HG03025 (cell line): ENCODE measurements at regions not wholly inside any gene's neighbourhood (a gene's known extent, or its start where the extent isn't known, plus 50 kb on each side); places are given as distances from the start of the nearest gene placed in this dataset.
"Not testable (repeated sequence)": the region's sequence is repeated elsewhere in the genome, so short reads cannot be mapped to it uniquely, and the experiment has no call there.

Experiments
- ATAC-seq: cut with Tn5 transposase; IDR thresholded peaks from one replicate; pipeline ENCODE4 v1.9.1; 2021; ENCODE audit warnings: mild to moderate bottlenecking, moderate library complexity; ENCODE audit not compliant: unreplicated experiment, low FRiP score

DNA sequence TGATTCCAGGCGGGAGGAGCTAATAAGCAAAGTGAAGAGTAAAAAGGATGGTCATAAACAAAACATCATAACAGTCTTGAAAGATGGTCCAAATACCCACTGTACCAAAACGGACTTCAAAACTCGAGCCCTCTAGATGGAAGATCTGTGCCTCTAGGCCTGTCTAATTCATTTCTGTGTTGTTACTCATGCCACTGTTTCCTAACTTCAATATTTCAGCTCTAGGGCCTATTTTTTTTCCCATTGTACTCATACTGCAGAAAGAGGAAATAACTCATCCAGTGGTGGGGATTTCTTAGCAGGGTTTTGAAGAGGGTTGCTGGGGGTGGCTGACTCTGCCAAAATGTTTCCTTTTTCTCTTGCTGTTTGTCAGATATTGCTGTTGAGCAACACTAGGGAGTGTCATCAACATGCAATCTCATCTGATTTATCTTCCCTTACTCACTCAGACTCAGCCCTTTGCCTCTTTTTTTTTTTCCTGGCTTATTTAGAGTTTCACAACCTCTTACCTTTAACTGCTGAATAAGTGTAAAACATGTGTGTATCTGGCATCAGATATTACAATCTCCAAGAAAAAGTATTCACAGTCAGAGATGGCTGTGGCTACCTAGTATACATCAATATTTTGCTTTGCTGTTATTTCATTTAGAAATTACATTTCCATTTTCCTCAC lies 189.6 kb downstream of the DUSP6 start:
- no peak for ATAC-seq

DNA sequence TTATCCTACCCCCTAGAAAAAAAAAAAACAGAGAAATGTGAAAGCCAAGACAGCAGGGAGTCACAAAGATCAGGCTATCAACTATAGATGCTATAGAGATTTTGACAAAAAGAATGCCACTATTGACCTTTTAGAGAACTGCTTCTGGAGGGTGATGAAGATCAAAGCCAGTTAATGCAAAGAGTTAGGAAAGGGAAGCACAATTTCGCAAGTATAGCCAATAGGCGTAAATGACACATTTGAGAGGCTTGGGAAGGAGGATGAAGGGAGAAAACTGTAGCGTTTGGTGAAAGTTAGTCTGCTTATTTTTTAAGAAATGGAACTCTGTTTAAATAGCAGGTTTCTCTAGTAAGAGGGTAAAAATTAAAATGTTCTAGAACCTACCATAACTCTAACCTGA lies 190.7 kb downstream of the DUSP6 start:
- ATAC-seq = no peak

DNA sequence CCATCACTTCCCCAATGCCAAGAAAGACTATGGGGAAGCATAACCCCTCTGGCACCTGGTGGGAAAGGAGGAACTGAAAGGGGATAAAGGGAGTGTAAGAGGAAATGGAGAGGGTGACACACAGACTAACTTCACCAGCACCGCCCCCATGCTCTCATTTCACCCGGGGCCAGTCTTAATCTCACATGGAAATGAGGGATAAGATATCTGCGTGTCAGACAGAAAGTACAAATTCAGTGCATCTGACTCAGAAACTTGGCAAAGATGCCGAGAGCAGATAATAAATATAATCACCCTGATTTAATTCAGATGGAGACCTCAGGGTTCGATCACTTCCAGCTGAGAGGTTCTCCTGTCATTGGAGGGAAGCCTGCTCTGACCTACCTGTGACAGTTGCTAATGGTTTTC lies 191.6 kb downstream of the DUSP6 start:
- no peak for ATAC-seq

DNA sequence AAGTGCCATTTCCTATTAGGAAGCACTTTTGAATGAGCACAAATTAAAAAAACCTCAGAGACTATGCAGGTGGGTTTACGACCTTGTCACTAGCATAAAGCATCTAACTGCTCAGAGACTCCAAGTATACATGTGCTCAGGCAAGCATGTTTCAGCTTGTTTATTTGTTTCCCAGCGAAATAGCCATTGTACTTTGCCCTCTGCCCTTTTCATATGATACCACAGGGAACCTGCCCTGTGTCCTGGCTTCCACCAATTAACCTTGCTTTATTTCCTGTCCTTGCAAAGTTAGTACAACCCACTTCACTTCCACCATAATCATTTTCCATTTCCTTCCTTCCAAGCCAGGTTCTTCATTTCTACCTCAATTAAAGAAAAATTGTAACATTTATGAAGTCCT lies 194.9 kb downstream of the DUSP6 start:
- no peak for ATAC-seq

DNA sequence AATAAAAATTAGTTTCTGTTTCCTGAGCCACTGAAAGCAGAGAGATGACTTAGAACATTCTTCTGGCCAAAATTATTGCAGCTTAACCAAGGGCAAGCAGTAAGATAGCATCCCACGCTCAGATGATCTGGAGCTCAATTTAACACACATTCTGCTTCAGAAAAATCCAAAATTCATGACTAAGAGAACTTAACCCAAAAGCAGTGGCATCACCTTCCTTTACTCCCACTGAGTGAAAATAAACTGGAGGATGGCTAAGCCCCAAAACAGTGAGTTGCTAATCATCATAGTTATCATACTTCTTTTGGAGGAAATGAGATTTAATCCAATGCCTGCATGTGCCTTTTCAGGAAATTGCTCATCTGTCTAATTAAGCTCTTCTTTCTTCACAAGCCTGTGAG lies 195.4 kb downstream of the DUSP6 start:
- ATAC-seq = no peak

DNA sequence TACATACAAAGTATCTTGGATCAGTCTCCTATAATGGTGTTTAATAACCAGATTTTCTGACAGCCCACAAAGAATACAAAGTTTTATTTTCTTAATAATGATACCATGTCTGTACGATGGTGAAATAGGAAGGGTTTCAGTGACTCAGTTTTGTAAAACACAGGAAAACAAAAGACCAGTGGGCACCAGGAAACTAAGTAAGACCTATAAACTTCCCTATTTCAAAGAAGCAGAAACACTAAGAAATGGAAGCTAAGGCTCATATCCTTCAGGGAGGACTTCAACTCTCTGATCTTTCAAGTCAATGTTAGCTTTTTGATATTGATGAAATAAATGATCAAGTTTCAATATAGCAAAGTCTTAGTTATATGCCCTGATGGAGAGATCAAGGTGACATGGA lies 196.0 kb downstream of the DUSP6 start:
- no peak for ATAC-seq

DNA sequence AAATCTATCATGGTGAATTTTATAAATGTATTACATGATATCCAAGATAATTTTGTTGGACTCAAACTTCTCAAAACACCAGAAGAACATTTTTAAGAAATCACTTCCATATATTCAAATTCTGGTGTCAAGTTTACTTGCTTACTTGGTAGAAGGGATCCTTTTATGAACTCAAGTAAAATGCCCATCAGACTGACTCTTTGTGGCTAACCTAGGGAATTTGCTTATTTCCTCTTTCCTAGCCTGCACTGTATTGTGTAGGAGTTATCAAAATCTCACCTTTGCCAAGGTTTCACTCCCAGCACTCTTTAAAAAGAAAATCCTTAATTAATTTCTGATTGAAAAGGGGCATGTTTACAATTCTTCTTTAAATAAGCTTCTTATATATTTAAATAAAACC lies 196.5 kb downstream of the DUSP6 start:
- no peak for ATAC-seq

DNA sequence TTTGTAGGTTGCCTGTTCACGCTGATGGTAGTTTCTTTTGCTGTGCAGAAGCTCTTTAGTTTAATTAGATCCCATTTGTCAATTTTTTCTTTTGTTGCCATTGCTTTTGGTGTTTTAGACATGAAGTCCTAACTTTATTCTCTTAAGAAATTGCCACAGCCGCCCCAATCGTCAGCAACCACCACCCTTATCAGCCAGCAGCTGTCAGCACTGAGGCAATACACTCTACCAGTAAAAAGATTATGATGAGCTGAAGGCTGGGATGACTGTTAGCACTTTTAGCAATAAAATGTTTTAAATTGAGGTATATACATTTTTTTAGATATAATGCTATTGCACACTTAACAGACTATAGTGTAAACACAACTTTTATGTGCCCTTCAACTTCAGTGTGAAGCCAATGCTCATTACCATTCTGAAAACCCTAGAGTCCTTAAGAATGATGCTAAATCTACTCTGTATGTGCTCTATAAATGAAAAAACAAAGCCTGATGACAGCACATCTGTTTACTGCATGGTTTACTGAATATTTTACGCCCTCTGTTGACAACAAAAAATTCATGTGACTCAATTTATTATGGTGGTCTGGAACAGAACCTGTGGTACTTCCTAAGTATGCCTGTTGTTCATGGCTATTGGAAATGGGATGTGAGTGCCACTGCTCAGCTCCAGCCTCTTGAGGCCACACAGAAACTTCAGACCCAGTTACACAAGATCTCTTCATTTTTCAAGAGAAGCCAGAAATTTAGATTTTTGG lies 197.4 kb downstream of the DUSP6 start:
- ATAC-seq = no peak

DNA sequence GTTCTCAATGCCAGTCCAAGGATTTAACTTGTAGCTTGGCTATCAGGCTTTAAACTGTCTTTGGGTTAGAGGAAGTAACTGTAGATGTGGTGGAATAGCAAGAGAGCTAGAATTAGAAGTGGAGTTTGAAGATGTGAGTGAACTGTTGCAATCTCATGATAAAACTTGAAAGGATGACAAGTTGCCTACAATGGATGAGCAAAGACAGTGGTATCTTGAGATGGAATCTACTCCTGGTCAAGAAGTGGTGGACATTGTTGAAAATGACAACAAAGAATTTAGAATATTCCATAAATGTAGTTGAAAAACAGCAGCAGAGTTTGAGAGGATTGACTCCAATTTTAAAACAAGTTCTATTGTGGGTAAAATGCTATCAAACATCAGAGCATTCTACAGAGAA lies 199.0 kb downstream of the DUSP6 start:
- ATAC-seq = no peak

DNA sequence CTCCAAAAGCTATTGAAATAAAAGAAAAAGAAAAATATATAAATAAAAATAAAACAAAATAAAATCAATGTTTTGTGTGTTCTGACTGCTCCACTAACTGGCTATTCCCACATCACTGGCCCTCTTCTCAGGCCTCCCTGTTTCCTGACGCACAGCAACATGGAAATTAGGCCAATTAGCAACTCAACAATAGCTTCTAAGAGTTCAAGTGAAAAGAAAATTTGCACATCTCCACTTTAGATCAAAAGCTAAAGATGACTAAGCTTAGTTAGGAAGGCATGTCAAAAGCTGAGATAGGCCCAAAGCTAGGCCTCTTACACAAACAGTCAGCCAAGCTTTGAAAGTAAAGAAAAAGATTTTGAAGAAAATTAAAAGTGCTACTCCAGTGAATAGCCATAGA lies 200.8 kb downstream of the DUSP6 start:
- ATAC-seq = no peak

DNA sequence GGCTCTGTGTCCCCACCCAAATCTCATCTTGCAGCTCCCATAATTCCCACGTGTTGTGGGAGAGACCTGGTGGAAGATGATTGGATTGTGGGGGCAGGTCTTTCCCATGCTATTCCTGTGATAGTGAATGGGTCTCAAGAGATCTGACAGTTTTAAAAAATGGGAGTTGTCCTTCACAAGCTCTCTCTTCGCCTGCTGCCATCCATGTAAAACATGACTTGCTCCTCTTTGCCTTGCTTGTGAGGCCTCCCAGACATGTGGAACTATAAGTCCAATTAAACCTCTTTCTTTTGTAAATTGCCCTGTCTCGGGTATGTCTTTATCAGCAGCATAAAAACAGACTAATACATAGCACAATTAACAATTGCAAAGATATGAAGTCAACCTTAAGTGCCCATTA lies 201.5 kb downstream of the DUSP6 start:
- not testable (repeated sequence) for ATAC-seq

DNA sequence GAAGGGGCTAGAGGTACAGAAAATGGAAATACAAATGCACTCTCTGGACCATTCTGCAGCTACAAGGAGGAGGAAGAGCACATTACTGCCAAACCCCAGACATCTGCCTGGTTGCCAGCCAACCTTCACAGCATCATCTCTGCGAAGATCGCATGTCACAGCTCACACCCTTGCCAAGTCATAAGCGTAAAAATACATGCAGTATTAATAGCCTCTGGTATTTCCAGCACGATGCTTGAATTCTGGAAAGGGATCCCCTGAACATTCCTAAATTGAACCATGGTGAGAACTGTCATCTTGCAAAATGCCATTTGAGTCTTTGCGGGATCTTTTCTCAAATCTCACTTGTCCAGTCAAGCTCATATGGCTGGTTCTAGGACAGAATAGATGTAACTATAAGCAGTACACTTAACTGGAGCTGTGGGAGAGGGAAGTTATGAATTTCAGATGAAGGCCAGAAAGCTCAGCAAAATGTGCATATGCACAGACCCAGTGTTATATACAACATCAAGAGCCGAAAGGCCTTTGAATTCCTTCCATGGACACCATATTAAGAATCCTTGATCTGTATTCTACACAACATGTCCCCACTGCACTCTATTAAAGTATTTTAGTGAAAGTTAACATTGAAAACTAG lies 211.6 kb downstream of the DUSP6 start:
- no peak for ATAC-seq

DNA sequence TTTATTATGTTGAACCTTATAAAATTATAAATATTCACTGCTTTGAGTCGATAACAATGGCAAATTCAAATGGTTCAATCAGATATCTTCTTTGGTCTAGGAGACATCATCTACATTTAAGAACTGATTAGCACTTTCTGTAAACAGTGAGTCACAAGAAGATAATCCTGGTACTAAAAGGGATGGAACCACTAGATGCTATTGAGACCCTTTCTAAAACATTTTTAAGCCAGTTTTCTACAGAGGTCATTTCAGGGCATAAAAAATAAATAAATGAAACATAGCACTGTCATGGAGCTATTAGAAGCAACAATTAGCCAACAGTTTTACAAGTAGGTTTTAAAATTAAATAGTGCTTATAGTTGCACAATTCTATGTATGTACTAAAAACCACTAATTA lies 212.2 kb downstream of the DUSP6 start:
- ATAC-seq = no peak

DNA sequence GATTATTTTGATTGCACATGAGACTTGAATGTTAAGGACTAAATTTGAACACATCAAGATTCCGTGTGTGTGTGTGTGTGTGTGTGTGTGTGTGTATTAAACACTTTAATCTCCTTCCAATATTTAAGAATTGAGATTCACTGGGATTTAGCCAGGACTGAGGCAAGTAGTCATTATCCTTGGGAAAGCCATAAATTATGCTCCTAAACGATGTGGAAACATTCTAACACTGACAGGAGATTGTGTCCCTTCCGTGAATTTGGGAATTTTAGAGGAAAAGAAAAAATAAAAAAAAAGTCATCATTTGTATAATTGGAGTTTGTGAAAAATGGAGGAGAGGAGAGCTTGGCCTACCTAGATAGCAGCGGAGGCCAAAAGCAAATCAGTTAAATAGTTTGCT lies 212.9 kb downstream of the DUSP6 start:
- no peak for ATAC-seq

DNA sequence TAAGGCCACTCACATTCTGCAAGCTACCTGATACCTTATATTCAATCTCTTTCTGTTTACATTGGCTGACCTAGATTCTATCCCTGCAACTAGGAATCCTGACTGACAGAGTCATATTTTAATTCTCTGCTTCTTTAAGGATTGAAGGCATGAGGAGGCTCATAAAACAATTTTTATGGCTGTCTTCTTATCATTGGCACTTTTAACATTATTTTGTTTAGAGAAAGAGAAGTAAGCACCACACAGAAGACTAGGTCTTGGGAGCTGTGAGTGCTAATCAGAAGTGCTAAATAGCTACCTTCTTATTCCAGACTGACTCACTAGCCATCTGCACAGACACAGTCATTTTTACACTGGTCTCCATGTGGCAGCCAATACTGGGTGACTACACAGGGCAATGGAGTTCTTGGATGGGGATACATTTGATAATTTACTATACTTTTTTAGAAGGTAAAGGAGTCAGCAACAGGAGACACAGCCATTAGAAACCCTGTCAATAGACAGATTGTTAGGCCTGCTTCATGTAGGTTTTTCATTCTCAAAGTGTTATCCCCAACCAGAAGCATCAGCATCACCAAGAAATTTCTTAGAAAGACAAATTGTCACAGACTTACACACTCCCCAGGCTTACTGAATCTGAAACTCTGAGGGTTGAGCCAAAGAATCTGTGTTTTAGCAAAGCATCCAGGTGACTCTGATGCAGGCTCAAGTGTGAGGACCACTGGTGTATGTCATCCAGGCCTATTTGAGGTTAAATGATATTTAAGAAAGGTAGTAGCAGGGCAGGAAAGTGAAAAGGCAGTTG lies 214.1 kb downstream of the DUSP6 start:
- ATAC-seq = no peak

DNA sequence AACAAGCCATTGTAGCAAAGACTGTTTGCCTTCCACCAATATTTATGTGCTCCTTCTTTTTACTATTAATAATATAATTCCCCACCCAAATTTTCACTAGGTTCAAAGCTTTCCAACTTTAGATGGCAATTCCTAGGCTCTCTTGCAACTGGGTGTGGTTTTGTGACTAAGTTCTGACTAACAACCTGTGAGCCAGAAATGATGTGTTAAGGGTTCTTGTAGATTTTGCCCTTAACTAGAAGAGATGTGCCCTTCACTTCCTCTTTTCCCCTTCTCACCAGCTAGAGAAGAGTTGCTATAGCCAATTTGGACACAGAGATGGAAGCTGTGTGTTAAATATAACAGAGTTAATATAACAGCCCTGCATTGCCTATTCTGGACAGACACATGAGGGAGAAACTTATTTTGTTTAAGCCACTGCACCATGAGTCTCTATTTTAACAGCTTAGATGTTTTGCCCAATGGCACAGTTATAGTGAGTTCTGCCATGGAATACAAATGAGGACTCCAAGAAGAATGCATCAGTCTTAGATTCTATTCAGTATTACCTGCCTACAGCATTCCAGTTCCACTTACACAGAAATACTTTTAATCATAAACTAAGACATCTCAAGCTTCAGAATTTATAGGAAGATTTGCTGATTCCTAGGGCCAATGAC lies 216.2 kb downstream of the DUSP6 start:
- ATAC-seq = no peak

DNA sequence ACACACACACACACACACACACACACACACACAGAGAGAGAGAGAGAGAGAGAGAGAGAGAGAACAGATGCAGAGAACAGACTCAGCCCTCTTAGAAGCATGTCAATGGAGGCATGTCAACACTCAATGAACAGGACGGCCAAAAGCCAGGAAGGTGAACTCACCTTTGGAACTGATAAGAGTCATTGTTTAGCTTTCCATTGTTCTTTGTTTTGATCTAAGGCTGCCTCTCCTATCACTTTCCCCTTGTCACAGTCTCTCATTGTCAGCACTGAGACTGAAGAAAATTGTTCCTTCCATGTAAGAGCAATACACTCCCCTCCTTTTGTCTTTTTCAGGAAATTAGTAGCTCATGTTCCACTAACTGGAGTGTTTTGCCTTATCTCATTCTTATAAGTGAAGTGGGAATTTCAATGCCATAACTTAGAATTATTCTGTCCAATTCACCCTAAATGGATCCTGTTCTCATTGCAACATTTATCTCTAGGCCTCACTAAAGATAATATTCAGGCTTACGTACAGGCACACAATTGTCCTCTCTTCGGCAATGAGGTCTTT lies 218.0 kb downstream of the DUSP6 start:
- no peak for ATAC-seq

DNA sequence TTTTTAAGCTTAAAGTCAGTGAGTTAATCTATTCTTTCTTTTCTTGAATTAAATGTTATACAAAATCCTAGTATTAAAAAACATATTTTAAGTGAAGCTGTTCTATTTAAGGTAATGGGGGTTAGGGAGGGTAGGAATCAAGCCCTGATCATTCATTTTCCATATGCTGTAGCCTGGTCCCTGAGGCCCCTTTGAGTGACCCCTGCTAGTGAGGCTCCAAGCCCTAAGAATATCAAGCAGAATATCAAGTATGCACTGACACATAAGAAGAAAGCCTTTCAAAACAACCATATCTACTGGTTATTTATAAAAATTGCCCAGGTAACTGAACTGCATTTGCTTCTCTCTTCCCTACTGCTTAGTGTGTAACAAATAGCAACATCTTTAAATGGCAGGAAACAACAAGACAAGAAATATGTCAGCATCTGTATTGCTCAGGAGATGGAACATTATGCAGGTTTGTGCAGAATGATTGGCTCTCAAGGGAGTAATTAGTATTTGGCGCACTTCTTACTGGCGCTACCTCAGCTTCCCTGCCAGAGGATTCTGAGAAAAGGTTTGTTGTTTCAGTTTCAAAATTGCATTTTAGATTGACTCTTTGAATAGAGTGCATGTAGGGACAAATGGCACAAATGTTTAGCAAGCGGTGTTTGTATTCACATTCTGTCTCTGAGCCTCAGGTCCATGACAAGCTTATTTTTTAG lies 223.0 kb downstream of the DUSP6 start:
- ATAC-seq = no peak

DNA sequence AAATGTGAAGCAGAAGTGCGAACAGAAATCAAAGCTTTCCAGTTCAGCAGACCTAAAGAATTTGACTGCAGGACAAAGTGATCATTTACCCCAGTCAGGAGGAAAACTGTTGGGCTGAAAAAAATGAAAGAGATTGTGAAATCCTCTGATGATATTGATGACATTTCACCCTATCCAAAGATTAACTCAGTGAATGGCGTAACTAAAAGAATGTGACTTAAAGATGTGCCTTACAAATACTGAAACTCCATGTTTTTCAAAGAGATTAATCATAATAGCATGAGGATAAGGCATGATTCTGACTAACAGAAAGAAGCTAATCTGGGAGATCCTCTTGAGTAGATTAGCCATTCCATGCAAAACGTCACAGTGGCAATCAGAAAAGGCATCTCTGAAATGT lies 225.6 kb downstream of the DUSP6 start:
- no peak for ATAC-seq

DNA sequence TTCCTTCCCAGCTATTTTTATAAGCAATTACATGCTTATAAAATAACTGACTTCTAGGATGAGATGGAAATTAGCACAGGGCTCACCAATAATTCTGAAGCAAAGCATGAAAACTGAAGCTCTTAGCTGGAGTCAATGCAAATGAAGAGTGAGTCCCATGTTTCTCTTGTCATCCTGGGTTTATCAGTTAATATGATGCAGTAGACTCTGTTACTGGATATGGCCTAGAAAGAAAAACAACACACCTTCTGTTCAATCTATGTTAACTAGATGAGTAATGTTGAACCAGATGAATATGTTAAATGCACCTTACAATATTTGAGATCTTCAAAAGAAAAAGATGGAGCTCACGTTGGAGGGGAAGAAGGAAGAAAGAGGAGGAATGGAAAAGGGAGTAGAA lies 229.4 kb downstream of the DUSP6 start:
- no peak for ATAC-seq
